GM12892 (cell line): ENCODE measurements at regions not wholly inside any gene's neighbourhood (a gene's known extent, or its start where the extent isn't known, plus 50 kb on each side); places are given as distances from the start of the nearest gene placed in this dataset.
"Not testable (repeated sequence)": the region's sequence is repeated elsewhere in the genome, so short reads cannot be mapped to it uniquely, and the experiment has no call there.

Experiments
- DNase-seq: peaks from one replicate; pipeline ENCODE4 v3.0.0; 2011; ENCODE audit not compliant: insufficient read length
- FAIRE-seq: peaks from 2 replicates; lab custom pipeline; 2011; peaks lifted over from hg19 to GRCh38; lab: Jason Lieb, UNC
- POLR2A ChIP-seq: IDR thresholded peaks from 2 replicates; pipeline ENCODE4 v1.6.1; 2011; ENCODE audit warnings: low read depth, low read length, control low read depth
- POLR2AphosphoS5 ChIP-seq: IDR thresholded peaks from 2 replicates; pipeline ENCODE4 v1.6.1; 2011; ENCODE audit warnings: low read depth, low read length, control low read depth
- TAF1 ChIP-seq: IDR thresholded peaks from 2 replicates; pipeline ENCODE4 v1.6.1; 2011; ENCODE audit warnings: low read depth, mild to moderate bottlenecking, control low read depth, low read length, borderline replicate concordance

GRCh38 chr6:66126358-66126757 is 419.3 kb upstream of the EYS start:
- FAIRE-seq (no peak), DNase-seq (no peak)
- no peak for TF ChIP-seq TAF1
- no peak for TF ChIP-seq POLR2AphosphoS5
- TF ChIP-seq POLR2A = no peak

DNA sequence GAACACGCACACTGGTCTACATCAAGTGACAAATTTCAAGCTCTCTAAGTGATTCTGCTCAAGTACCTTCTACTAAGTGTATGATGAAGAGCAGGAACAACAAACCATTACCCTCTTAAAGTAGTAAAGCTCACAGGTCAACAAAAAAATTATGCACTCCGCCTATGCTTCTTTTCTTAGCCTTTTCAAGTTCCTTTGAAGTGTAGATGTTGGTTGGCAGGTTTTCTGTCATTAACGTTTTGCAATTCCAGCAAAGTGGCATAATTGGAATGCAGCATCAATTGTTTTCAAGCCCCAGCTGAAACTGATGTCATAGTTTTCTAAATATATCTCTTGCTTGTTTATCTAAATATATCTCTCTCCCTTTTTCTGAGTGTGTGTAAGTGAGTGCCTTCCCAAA is 396.9 kb upstream of the EYS start:
- FAIRE-seq (no peak), DNase-seq (no peak)
- TF ChIP-seq TAF1 = no peak
- TF ChIP-seq POLR2AphosphoS5 = no peak
- no peak for TF ChIP-seq POLR2A

DNA sequence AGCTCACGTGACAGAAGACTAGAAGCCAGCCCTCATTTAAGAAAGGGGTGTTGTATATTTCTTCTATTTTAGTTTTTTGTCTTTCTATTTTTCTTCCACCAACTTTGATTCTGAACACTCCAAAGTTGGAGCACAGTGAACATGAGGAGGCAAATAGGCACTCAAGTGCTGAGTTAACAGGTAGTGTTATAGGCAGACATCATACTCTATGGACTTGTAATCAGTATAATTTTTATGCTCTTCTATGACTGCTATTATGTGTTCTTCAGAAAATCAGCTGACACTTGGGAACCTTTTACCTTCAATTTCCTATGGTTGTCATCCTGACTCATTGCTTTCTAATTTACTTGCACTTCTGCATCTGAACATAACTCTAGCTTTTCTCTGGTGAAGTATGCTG is 396.3 kb upstream of the EYS start:
- FAIRE-seq = no peak
- DNase-seq = no peak
- TF ChIP-seq POLR2A (no peak), POLR2AphosphoS5 (no peak), TAF1 (no peak)

GRCh38 chr6:66096679-66097078 is 389.7 kb upstream of the EYS start:
- TF ChIP-seq TAF1 (no peak), POLR2A (no peak), POLR2AphosphoS5 (no peak)
- no peak for DNase-seq

DNA sequence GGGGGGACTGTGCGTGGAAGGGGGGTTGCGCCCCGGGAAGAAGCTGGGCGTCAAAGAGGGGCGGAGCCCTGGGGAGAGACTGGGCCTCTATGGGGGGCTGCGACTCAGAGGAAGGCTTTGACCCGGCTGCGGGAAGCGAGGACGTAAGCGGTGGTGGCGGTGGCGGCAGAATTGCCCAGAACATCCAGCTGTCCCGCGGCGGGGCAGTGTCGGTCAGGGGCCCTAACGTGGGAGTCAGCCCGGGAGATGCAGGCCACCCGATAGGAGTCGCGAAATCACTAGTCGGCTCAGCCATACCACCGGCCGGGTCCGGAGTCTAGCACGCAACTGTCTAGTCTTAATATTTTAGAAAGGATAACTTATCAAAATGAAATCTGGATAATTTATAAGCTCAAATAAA is 387.6 kb upstream of the EYS start:
- FAIRE-seq (no peak), DNase-seq (no peak)
- TF ChIP-seq TAF1 = no peak
- TF ChIP-seq POLR2A = no peak

More at GRCh38 chr6:66096679-66097078, 389.7 kb upstream of the EYS start:
- no peak for FAIRE-seq

DNA sequence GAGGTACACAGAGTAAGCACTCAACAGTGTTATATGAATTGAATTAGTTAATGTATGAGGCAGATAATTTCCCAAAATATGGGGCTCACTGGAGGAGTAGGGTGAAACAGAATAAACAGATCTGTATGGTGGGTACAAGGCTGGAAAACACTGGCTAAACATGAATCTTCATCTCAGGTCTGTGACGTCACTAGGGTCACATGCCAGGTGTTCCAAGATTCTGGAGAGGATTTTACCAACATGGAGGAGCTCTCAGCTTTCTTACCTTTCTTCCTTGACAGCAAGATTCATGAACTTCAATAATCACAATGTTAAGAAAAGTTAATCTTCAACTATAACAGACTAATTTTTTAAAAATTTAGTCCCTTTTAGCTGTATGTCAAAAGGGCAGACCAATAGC is 385.3 kb upstream of the EYS start:
- not testable (repeated sequence) for DNase-seq
- FAIRE-seq = peak; percentile 81

DNA sequence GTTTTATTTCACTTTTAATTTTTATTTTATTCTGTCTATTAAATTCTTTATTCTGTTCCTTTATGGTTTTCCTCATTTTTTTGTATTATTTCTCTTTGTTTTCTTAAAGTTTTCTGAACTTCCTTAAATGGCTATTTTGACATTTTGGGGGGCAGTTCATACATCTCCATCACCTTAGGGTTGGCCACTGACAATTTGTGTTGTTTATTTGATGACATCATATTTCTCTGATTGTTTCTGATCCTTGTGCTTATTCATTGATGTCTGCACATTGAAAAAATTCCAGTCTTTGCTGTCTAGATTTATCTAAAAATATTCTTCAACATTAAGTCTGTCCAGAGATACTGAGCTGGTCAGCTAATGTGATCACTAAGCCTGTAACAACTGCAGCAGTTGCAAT is 379.5 kb upstream of the EYS start:
- TF ChIP-seq POLR2A (no peak), TAF1 (no peak), POLR2AphosphoS5 (no peak)
- FAIRE-seq (no peak), DNase-seq (no peak)

GRCh38 chr6:66082914-66083313 is 375.9 kb upstream of the EYS start:
- FAIRE-seq = no peak
- TF ChIP-seq POLR2A = no peak
- no peak for TF ChIP-seq TAF1
- TF ChIP-seq POLR2AphosphoS5 = no peak

DNA sequence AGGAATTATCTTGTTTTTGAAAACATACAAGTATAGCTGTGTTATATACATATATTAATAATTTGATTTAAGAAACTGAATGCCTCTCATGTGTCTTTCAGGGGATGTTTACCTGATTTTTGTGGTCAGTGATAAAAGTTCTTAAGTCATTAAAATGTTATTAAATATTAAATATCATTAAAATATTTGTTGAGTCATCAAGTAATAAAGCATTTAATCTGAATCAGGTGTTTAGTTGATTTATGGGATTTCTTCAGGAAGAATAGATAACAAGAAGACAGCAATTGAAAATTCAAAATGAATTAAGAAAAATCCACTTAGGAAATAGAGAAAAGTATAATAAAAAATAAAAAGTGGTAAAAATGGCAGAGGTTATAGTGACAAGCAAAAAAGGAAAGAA is 361.9 kb upstream of the EYS start:
- FAIRE-seq (no peak), DNase-seq (no peak)
- TF ChIP-seq POLR2AphosphoS5 = no peak
- no peak for TF ChIP-seq TAF1
- no peak for TF ChIP-seq POLR2A

More at GRCh38 chr6:66082914-66083313, 375.9 kb upstream of the EYS start:
- no peak for DNase-seq

- no peak for FAIRE-seq
- TF ChIP-seq POLR2A (no peak), POLR2AphosphoS5 (no peak), TAF1 (no peak)
- DNase-seq = no peak
These were observed 361.0 kb upstream of the EYS start for GRCh38 chr6:66068033-66068432.

DNA sequence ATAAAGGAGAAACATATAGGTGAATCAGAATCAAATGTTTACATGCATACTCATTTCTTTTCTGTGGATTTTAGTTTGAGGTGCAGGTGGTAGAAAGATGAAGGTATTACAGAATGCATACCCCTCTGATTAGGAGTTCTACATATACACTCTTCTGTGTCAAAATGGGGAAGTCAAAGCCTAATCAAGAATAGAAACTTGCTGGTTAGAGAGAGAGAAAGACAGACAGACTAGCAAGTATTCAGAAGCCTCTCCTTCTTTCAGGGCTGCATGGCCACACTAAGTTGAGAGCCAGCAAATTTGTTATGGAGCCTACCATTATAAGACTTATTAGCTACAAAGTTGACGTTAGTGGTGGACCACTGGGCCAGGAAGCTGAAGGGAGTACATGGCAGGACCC is 358.3 kb upstream of the EYS start:
- FAIRE-seq (no peak), DNase-seq (no peak)
- TF ChIP-seq POLR2AphosphoS5 = no peak
- TF ChIP-seq TAF1 = no peak
- TF ChIP-seq POLR2A = no peak

GRCh38 chr6:66057034-66057433 is 350.0 kb upstream of the EYS start:
- DNase-seq (no peak), FAIRE-seq (no peak)
- TF ChIP-seq POLR2AphosphoS5 = no peak
- TF ChIP-seq POLR2A = no peak
- no peak for TF ChIP-seq TAF1

DNA sequence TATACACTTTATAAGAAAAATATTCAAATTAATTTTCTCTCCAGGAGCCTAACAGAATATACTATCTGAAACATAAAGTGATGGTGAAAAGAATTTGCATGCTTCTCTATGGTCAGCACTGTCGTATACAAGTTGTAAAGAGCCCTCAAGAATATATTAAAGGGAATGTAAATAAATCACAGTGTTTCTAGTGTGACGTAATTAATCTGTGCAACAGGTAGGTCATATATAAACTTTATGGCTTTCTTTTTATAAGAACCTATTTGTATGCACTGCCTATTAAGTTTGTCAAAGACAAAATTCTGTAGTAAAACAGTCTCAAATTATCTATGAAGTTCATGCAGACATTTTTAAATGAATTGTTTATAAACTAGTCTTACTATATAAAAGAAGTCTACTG is 347.9 kb upstream of the EYS start:
- DNase-seq (no peak), FAIRE-seq (no peak)
- no peak for TF ChIP-seq TAF1
- TF ChIP-seq POLR2A = no peak
- no peak for TF ChIP-seq POLR2AphosphoS5
